ENCODE measurements at regions not wholly inside any gene's neighbourhood (a gene's known extent, or its start where the extent isn't known, plus 50 kb on each side); places are given as distances from the start of the nearest gene placed in this dataset.

DNA sequence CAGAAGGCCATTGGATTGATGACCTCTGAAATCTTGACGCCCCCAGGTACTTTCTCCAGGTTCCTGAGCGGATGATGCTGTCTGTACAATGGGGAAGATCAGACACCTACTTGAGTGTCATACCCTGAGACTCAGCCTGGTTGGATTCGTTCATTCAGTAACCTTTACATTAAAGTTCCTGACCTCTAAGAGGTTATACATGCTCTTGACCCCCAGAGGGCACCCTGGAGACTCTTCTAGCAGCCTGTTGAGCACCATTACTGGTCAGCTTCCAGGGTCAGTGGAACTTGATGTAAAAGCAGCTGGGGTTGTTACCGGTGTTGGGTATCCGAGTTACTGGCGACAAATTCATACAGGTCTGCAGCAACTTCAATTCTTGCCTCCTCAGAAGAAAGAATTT is 114.3 kb upstream of the ZNF678 start:
- peak; percentile 45 for TF ChIP-seq CTCF (IDR thresholded peaks at IDR 0.05; ENCODE audit: low read depth, low read length)
- no peak for TF ChIP-seq POLR2A (IDR thresholded peaks at IDR 0.05; ENCODE audit: extremely low read depth, insufficient read length)
- TF ChIP-seq, protein P1, sequence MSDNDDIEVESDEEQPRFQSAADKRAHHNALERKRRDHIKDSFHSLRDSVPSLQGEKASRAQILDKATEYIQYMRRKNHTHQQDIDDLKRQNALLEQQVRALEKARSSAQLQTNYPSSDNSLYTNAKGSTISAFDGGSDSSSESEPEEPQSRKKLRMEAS (IDR thresholded peaks at IDR 0.05; ENCODE audit: low read depth, low read length), result no peak

Data from NB4 (cell line).